NCI-H1417 treated with DMSO at 0.1 percent for 48 hours (cell line): ENCODE measurements at regions not wholly inside any gene's neighbourhood (a gene's known extent, or its start where the extent isn't known, plus 50 kb on each side); places are given as distances from the start of the nearest gene placed in this dataset.

ENCODE experiments used
- DNase-seq: peaks from one replicate; lab custom pipeline; 2025; lab: John Stamatoyannopoulos, UW

- no peak for DNase-seq
These were observed 614.0 kb upstream of the AGTR1 start for GRCh38 chr3:148083526-148084182.

- DNase-seq = no peak
These were observed 612.8 kb upstream of the AGTR1 start for GRCh38 chr3:148084931-148085330.

DNA sequence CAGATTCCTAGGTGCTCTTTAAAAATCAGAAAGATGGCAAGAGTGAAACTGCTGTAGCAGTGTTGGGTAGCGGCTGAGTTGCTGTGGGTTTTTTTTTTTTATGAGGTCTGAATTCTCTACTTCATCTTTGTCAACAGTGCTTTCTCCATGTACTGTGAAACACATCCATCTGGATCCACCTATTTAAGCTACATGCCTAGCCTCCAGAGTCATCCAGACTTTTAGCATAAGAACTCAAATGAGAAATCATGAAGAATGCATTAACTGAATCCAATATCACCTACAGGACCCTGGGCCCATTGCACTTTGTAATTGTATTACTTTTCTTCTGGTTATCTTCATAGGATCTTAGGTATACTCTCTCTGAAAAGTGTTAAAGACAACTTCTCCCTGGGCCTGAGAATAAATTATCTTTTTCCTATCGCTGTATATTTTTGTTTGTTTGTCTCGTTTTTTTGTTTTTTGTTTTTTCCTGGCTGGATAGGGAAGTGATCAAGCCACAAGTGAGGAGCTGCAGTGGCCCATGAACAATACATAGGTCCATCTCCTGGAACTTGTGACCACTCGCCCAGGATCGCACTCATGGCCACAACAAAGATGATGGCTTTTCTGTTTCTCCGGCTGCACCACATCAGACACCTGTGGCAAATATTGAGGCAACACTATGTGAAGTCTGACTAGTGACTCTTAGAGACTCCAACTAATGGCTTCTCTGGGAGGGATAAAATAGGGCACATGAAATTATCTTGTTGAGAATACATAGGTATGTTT, 609.9 kb upstream of the AGTR1 start:
- no peak for DNase-seq

- DNase-seq = no peak
These were observed 608.5 kb upstream of the AGTR1 start for GRCh38 chr3:148089171-148089570.

DNA sequence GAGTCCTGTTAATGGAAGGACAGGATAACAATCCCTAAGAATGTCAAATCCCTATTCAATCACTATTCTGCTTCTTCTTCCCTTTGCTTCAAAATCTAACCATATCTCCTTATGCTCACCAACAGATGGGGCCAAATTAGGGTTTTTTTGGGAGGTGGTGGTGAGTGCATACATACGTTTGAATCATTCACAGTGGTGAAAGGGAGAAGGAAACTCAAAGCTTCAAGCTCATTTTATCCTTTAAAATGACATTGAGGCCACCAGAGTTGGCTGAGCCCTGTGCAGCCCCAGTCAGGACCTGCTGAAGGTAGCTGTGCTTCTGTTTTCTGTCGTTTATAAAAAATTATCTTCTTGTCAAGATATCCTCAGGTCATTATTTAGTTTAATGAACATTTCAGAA, 607.5 kb upstream of the AGTR1 start:
- no peak for DNase-seq

GRCh38 chr3:148092624-148093347, 604.9 kb upstream of the AGTR1 start:
- no peak for DNase-seq

DNA sequence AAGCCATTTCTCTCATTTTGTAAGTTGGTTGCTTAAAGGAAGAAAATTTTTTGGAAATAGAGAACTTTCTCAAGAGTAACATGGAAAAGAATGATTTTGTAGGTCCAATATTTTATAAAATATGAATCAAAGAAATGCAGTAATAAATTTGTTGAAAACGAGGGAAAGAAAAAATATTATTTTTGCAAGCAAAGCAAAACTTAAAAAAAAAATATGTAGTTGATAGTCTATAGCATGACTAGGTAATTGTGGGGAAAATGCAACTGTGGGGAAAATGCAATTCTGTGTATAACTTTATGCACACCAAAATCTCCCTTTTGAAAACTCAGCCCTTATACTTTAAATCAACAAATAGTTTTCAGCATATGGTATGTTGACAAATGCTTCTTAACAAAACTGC, 604.0 kb upstream of the AGTR1 start:
- DNase-seq = no peak

- no peak for DNase-seq
These were observed 601.7 kb upstream of the AGTR1 start for GRCh38 chr3:148095962-148096361.

GRCh38 chr3:148100476-148100875, 597.2 kb upstream of the AGTR1 start:
- no peak for DNase-seq

GRCh38 chr3:148101061-148101460, 596.6 kb upstream of the AGTR1 start:
- no peak for DNase-seq

GRCh38 chr3:148102156-148102555, 595.5 kb upstream of the AGTR1 start:
- no peak for DNase-seq

- DNase-seq = no peak
These were observed 591.6 kb upstream of the AGTR1 start for GRCh38 chr3:148106062-148106461.

DNA sequence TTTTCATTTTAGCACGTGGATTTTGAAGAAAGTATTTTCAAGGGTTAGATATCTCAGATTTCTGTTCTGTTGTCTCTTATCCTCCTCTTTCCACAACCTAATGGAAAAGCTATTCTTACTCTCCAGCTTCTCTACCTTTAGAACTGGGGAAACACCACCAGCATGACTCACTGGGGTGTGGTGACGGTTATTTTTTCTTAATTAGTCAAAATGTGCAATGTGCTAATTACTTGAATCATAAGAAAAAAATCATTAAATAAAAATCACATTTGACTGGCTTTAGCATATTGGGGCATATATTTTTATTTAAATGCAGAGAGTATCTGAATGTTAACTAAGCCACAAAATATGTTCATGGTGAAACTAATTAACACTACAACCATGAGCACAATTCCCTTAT, 570.7 kb upstream of the AGTR1 start:
- no peak for DNase-seq

DNA sequence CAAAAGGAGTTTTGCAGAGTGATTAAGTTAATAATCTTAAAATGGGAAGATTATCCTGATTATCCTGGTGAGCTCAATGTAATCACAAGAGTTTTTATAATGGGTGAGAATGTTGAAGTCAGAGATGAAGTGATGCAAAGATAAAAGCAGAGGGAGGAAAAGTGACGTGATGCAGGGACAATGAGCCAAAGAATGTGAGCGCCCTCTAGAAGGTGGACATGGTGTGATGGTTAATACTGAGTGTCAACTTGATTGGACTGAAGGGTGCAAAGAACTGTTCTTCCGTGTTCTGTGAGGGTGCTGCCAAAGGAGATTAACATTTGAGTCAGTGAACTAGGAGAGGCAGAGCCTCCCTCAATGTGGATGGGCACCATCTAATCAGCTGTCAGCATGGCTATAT, 569.6 kb upstream of the AGTR1 start:
- no peak for DNase-seq

GRCh38 chr3:148131990-148132638, 565.6 kb upstream of the AGTR1 start:
- no peak for DNase-seq

DNA sequence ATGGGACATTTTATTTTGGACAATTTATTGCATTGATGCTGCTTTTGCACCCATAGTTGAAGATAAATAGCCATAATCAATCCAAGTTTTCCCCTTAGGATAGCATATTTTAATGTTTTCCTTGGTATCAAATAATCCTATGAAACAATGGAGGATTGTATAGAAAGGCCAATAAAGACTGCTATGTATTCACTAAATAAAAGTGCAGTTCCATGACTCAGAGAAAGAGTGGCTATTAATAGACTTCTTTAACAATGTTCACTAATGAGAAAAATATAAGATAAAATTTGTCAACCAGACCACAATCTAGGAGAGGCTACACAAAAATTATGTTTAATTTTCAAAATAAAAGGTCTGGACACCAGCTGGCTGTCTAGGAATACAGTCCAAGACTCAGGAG, 560.9 kb upstream of the AGTR1 start:
- no peak for DNase-seq

- DNase-seq = no peak
These were observed 551.5 kb upstream of the AGTR1 start for GRCh38 chr3:148146241-148146640.

- DNase-seq = no peak
These were observed 550.5 kb upstream of the AGTR1 start for GRCh38 chr3:148146947-148147826.

- no peak for DNase-seq
These were observed 549.8 kb upstream of the AGTR1 start for GRCh38 chr3:148147903-148148302.

DNA sequence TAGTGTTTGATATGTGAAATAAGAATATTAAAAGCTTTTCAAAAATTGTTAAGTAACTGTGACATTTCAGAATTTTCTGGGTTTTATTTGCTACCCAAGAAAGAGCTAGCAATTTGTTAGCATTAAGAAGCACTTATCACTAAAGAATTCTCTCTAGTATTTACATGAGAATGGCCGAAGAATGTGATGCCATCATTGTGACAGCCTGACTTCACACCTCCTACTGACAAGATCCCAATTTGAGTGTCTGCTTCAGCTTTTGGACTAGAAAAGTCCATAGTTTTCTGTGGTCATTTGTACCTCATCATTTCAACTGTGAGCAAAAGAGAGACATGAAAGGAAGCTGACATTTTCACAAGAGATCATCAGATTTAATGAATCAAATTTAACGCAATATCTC, 548.1 kb upstream of the AGTR1 start:
- DNase-seq = no peak

DNA sequence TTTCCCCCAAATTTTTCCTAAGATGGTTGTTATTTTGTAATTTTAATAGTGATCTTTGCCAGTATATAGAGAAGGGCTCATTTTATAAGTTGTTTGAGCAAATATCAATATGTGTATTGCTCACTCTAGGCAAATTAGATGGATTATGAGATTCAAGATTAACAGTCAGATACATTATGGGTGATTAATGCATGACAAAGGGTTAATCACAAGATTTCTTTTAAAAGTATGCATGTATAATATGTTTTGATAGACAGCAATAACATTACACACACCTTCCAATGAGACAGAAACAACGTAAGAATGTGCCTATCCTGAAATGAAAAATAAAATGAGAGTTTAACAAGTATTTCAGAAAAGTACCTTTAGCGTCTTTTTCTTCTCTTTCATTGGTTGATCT, 547.6 kb upstream of the AGTR1 start:
- no peak for DNase-seq

- no peak for DNase-seq
These were observed 539.5 kb upstream of the AGTR1 start for GRCh38 chr3:148158210-148158609.
